Ectodermal cell (in vitro differentiated cells): ENCODE measurements at regions not wholly inside any gene's neighbourhood (a gene's known extent, or its start where the extent isn't known, plus 50 kb on each side); places are given as distances from the start of the nearest gene placed in this dataset.
"Not testable (repeated sequence)": the region's sequence is repeated elsewhere in the genome, so short reads cannot be mapped to it uniquely, and the experiment has no call there.

Experiments
- H3K27ac ChIP-seq: 2 replicates; pipeline ENCODE4 v1.7.0; 2013; ENCODE audit warnings: mild to moderate bottlenecking, low read depth, low read length; ENCODE audit not compliant: insufficient read depth, poor library complexity, severe bottlenecking
- H3K27me3 ChIP-seq: 2 replicates; pipeline ENCODE4 v1.7.0; 2013; ENCODE audit warnings: mild to moderate bottlenecking, low read length; ENCODE audit not compliant: insufficient read depth, control insufficient read depth, poor library complexity, severe bottlenecking
- H3K36me3 ChIP-seq: one replicate; pipeline ENCODE4 v1.7.0; 2013; ENCODE audit warnings: low read length; ENCODE audit not compliant: control insufficient read depth, insufficient read depth
- H3K4me1 ChIP-seq: one replicate; pipeline ENCODE4 v1.7.0; 2013; ENCODE audit warnings: low read length; ENCODE audit not compliant: control insufficient read depth, insufficient read depth
- H3K4me3 ChIP-seq: 2 replicates; pipeline ENCODE4 v1.7.0; 2013; ENCODE audit warnings: low read depth, low read length, control low read depth; ENCODE audit not compliant: insufficient read depth
- H3K9me3 ChIP-seq: 2 replicates; pipeline ENCODE4 v1.7.0; 2013; ENCODE audit warnings: mild to moderate bottlenecking, low read length, moderate library complexity; ENCODE audit not compliant: control insufficient read depth
- WGBS, 2 experiments: methylation state at CpG; one replicate each; pipeline ENCODE4 v1.1.7; 2013; ENCODE audit warnings: missing lambda C conversion rate in 2 of 2; 5-methylcytosine and 5-hydroxymethylcytosine counted together

- Histone ChIP-seq H3K4me1 (no peaks in the 10 kb centered on the region), H3K27me3 (no peaks in the 10 kb centered on the region), H3K27ac (no peak overlapping the region), H3K4me3 (no peak overlapping the region), H3K36me3 (no peaks in the 10 kb centered on the region), H3K9me3 (peaks cover 5% of the 10 kb centered on the region)
- 91 to 97% methylated on average over 1 of the region's 1 CpG for WGBS, 2 experiments
Measured at GRCh38 chr2:14459786-14460325, 172.7 kb upstream of the LRATD1 start.

- Histone ChIP-seq H3K4me1 (no peaks in the 10 kb centered on the region), H3K4me3 (no peak overlapping the region), H3K36me3 (no peaks in the 10 kb centered on the region), H3K27me3 (no peaks in the 10 kb centered on the region), H3K9me3 (no peaks in the 10 kb centered on the region), H3K27ac (no peak overlapping the region)
- 96 to 97% methylated on average over 4 to 5 of the region's 5 CpGs for WGBS, 2 experiments
Measured at GRCh38 chr2:14475994-14476393, 156.5 kb upstream of the LRATD1 start.

GRCh38 chr2:14479486-14479885 lies 153.0 kb upstream of the LRATD1 start:
- no peaks in the 10 kb centered on the region for H3K27me3 ChIP-seq
- no peaks in the 10 kb centered on the region for H3K36me3 ChIP-seq
- H3K27ac ChIP-seq: no peak overlapping the region
- H3K4me1 ChIP-seq: no peaks in the 10 kb centered on the region
- 91 to 93% methylated on average over 2 of the region's 2 CpGs for WGBS, 2 experiments
- no peak overlapping the region for H3K4me3 ChIP-seq
- H3K9me3 ChIP-seq: no peaks in the 10 kb centered on the region

GRCh38 chr2:14480120-14480519 lies 152.4 kb upstream of the LRATD1 start:
- no peaks in the 10 kb centered on the region for H3K36me3 ChIP-seq
- no peaks in the 10 kb centered on the region for H3K9me3 ChIP-seq
- no peaks in the 10 kb centered on the region for H3K4me1 ChIP-seq
- H3K4me3 ChIP-seq: no peak overlapping the region
- no peak overlapping the region for H3K27ac ChIP-seq
- WGBS, 2 experiments: 43% methylated on average over 2 of the region's 2 CpGs; no CpG with 5 or more reads in 1 of the 2 experiments
- no peaks in the 10 kb centered on the region for H3K27me3 ChIP-seq

GRCh38 chr2:14480906-14481305 lies 151.6 kb upstream of the LRATD1 start:
- no peak overlapping the region for H3K27ac ChIP-seq
- H3K36me3 ChIP-seq: no peaks in the 10 kb centered on the region
- H3K4me1 ChIP-seq: no peaks in the 10 kb centered on the region
- 94 to 97% methylated on average over 1 of the region's 1 CpG for WGBS, 2 experiments
- no peak overlapping the region for H3K4me3 ChIP-seq
- H3K27me3 ChIP-seq: no peaks in the 10 kb centered on the region
- H3K9me3 ChIP-seq: no peaks in the 10 kb centered on the region

- no peaks in the 10 kb centered on the region for H3K9me3 ChIP-seq
- H3K27me3 ChIP-seq: no peaks in the 10 kb centered on the region
- 73 to 78% methylated on average over 3 of the region's 3 CpGs for WGBS, 2 experiments
- H3K4me1 ChIP-seq: peaks cover 6% of the 10 kb centered on the region
- no peak overlapping the region for H3K4me3 ChIP-seq
- H3K27ac ChIP-seq: no peak overlapping the region
- H3K36me3 ChIP-seq: no peaks in the 10 kb centered on the region
Measured at GRCh38 chr2:14492920-14493503, 139.5 kb upstream of the LRATD1 start.

GRCh38 chr2:14494759-14495158 lies 137.8 kb upstream of the LRATD1 start:
- Histone ChIP-seq H3K27ac (no peak overlapping the region), H3K36me3 (no peaks in the 10 kb centered on the region), H3K9me3 (no peaks in the 10 kb centered on the region), H3K4me1 (peaks cover 6% of the 10 kb centered on the region), H3K27me3 (no peaks in the 10 kb centered on the region), H3K4me3 (no peak overlapping the region)
- 80 to 100% methylated on average over 1 of the region's 1 CpG for WGBS, 2 experiments

- Histone ChIP-seq H3K4me3 (no peak overlapping the region), H3K27ac (no peak overlapping the region), H3K36me3 (no peaks in the 10 kb centered on the region), H3K9me3 (no peaks in the 10 kb centered on the region), H3K27me3 (no peaks in the 10 kb centered on the region), H3K4me1 (no peaks in the 10 kb centered on the region)
- WGBS, 2 experiments: 89 to 96% methylated on average over 5 to 6 of the region's 6 CpGs
Measured at GRCh38 chr2:14501061-14501460, 131.5 kb upstream of the LRATD1 start.

GRCh38 chr2:14506955-14507354 lies 125.6 kb upstream of the LRATD1 start:
- 94 to 97% methylated on average over 12 of the region's 12 CpGs for WGBS, 2 experiments
- H3K9me3 ChIP-seq, H3K4me1 ChIP-seq, H3K27me3 ChIP-seq, H3K27ac ChIP-seq, H3K36me3 ChIP-seq, H3K4me3 ChIP-seq: not testable (repeated sequence)

GRCh38 chr2:14511541-14511940 lies 121.0 kb upstream of the LRATD1 start:
- 84 to 85% methylated on average over 4 of the region's 4 CpGs for WGBS, 2 experiments
- H3K9me3 ChIP-seq: no peaks in the 10 kb centered on the region
- H3K27ac ChIP-seq: no peak overlapping the region
- H3K27me3 ChIP-seq: no peaks in the 10 kb centered on the region
- H3K36me3 ChIP-seq: no peaks in the 10 kb centered on the region
- peaks cover 18% of the 10 kb centered on the region for H3K4me1 ChIP-seq
- no peak overlapping the region for H3K4me3 ChIP-seq

- no peaks in the 10 kb centered on the region for H3K36me3 ChIP-seq
- no peak overlapping the region for H3K4me3 ChIP-seq
- 0% methylated on average over 1 of the region's 1 CpG for WGBS, 2 experiments
- peaks cover 18% of the 10 kb centered on the region for H3K4me1 ChIP-seq
- H3K27me3 ChIP-seq: no peaks in the 10 kb centered on the region
- H3K27ac ChIP-seq: peak overlapping the region; percentile 69
- H3K9me3 ChIP-seq: no peaks in the 10 kb centered on the region
Measured at GRCh38 chr2:14513903-14514302, 118.6 kb upstream of the LRATD1 start.
